ENCODE measurements at regions not wholly inside any gene's neighbourhood (a gene's known extent, or its start where the extent isn't known, plus 50 kb on each side); places are given as distances from the start of the nearest gene placed in this dataset.

DNA sequence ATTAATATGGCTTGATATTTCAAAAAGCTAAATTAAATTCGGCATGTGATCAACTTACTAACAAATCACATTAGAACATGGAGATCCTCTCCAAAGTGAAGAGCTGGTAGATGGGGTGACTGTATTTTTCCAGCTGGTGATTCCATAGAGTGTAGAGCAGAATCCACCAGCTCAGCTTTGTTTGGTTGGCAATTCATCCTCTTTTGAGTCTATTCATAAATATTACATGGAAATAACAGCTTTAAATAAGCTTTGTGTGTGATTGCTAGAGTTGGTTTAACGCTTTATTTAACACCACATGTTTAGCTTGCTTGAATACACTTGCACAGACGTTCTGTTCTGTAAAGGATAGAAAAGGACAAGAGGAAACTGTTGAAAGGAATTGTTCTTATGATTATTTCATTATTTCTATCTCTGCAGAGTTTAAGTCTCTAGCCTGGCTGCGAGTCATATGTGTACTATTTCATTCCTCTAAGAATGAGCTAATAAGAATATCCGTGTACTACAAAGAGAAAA lies 738.3 kb upstream of the KIRREL3 start:
- no peaks in the 10 kb centered on the region for H3K79me2 ChIP-seq (replicated peaks; ENCODE audit: insufficient read depth)
- no peaks in the 10 kb centered on the region for H4K20me1 ChIP-seq (replicated peaks; ENCODE audit: insufficient read depth)
- H3K36me3 ChIP-seq (ENCODE audit: insufficient read depth) = no peaks in the 10 kb centered on the region
- H3K4me2 ChIP-seq = no peak overlapping the region
- no peak overlapping the region for H3K4me3 ChIP-seq
- H3K4me1 ChIP-seq (ENCODE audit: insufficient read depth) = no peaks in the 10 kb centered on the region
- Mint-ChIP-seq H3K36me3 (ENCODE audit: low read depth) (no peaks in the 10 kb centered on the region), H3K27me3 (ENCODE audit: insufficient read depth, low read depth, poor library complexity) (no peaks in the 10 kb centered on the region), H3K4me1 (no peaks in the 10 kb centered on the region; the same call in 2 of the 3 replicates), H3K9me3 (no peaks in the 10 kb centered on the region), H3K27ac (no peak overlapping the region), H3K4me3 (no peak overlapping the region)
- ATAC-seq (no peak), DNase-seq (ENCODE audit: low spot score) (no peak)
- H3K27me3 ChIP-seq (ENCODE audit: insufficient read depth) = no peaks in the 10 kb centered on the region
- no peak overlapping the region for H2AFZ ChIP-seq
- no peaks in the 10 kb centered on the region for H3F3A ChIP-seq (replicated peaks; ENCODE audit: low read depth)
- no peak overlapping the region for H3K27ac ChIP-seq (ENCODE audit: low read depth)
- no peak for TF ChIP-seq STAT1 (IDR thresholded peaks at IDR 0.05; ENCODE audit: unreplicated experiment)
- TF ChIP-seq, protein P1, sequence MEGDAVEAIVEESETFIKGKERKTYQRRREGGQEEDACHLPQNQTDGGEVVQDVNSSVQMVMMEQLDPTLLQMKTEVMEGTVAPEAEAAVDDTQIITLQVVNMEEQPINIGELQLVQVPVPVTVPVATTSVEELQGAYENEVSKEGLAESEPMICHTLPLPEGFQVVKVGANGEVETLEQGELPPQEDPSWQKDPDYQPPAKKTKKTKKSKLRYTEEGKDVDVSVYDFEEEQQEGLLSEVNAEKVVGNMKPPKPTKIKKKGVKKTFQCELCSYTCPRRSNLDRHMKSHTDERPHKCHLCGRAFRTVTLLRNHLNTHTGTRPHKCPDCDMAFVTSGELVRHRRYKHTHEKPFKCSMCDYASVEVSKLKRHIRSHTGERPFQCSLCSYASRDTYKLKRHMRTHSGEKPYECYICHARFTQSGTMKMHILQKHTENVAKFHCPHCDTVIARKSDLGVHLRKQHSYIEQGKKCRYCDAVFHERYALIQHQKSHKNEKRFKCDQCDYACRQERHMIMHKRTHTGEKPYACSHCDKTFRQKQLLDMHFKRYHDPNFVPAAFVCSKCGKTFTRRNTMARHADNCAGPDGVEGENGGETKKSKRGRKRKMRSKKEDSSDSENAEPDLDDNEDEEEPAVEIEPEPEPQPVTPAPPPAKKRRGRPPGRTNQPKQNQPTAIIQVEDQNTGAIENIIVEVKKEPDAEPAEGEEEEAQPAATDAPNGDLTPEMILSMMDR (conservative IDR thresholded peaks at IDR 0.05; ENCODE audit: low read depth in 2 of 2) = no peak
- no peak for TF ChIP-seq EZH2phosphoT487 (IDR thresholded peaks at IDR 0.05; ENCODE audit: unreplicated experiment)
- no peak for TF ChIP-seq NANOG (IDR thresholded peaks at IDR 0.05; ENCODE audit: borderline replicate concordance)
- no peak for TF ChIP-seq ZNF331 (CRISPR knock-in tag; IDR thresholded peaks at IDR 0.05; ENCODE audit: low read depth)
- no peak for TF ChIP-seq JUNB (IDR thresholded peaks at IDR 0.05; ENCODE audit: unreplicated experiment)
- TF ChIP-seq, protein P2, sequence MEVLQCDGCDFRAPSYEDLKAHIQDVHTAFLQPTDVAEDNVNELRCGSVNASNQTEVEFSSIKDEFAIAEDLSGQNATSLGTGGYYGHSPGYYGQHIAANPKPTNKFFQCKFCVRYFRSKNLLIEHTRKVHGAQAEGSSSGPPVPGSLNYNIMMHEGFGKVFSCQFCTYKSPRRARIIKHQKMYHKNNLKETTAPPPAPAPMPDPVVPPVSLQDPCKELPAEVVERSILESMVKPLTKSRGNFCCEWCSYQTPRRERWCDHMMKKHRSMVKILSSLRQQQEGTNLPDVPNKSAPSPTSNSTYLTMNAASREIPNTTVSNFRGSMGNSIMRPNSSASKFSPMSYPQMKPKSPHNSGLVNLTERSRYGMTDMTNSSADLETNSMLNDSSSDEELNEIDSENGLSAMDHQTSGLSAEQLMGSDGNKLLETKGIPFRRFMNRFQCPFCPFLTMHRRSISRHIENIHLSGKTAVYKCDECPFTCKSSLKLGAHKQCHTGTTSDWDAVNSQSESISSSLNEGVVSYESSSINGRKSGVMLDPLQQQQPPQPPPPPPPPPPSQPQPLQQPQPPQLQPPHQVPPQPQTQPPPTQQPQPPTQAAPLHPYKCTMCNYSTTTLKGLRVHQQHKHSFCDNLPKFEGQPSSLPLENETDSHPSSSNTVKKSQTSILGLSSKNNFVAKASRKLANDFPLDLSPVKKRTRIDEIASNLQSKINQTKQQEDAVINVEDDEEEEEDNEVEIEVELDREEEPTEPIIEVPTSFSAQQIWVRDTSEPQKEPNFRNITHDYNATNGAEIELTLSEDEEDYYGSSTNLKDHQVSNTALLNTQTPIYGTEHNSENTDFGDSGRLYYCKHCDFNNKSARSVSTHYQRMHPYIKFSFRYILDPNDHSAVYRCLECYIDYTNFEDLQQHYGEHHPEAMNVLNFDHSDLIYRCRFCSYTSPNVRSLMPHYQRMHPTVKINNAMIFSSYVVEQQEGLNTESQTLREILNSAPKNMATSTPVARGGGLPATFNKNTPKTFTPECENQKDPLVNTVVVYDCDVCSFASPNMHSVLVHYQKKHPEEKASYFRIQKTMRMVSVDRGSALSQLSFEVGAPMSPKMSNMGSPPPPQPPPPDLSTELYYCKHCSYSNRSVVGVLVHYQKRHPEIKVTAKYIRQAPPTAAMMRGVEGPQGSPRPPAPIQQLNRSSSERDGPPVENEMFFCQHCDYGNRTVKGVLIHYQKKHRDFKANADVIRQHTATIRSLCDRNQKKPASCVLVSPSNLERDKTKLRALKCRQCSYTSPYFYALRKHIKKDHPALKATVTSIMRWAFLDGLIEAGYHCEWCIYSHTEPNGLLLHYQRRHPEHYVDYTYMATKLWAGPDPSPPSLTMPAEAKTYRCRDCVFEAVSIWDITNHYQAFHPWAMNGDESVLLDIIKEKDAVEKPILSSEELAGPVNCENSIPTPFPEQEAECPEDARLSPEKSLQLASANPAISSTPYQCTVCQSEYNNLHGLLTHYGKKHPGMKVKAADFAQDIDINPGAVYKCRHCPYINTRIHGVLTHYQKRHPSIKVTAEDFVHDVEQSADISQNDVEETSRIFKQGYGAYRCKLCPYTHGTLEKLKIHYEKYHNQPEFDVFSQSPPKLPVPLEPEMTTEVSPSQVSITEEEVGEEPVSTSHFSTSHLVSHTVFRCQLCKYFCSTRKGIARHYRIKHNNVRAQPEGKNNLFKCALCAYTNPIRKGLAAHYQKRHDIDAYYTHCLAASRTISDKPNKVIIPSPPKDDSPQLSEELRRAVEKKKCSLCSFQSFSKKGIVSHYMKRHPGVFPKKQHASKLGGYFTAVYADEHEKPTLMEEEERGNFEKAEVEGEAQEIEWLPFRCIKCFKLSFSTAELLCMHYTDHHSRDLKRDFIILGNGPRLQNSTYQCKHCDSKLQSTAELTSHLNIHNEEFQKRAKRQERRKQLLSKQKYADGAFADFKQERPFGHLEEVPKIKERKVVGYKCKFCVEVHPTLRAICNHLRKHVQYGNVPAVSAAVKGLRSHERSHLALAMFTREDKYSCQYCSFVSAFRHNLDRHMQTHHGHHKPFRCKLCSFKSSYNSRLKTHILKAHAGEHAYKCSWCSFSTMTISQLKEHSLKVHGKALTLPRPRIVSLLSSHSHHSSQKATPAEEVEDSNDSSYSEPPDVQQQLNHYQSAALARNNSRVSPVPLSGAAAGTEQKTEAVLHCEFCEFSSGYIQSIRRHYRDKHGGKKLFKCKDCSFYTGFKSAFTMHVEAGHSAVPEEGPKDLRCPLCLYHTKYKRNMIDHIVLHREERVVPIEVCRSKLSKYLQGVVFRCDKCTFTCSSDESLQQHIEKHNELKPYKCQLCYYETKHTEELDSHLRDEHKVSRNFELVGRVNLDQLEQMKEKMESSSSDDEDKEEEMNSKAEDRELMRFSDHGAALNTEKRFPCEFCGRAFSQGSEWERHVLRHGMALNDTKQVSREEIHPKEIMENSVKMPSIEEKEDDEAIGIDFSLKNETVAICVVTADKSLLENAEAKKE (CRISPR knock-in tag; IDR thresholded peaks at IDR 0.05) = no peak
- no peak for TF ChIP-seq ZNF114 (CRISPR knock-in tag; IDR thresholded peaks at IDR 0.05)
- TF ChIP-seq EZH2 (IDR thresholded peaks at IDR 0.05; ENCODE audit: low read depth, unreplicated experiment) = no peak
- no peak for TF ChIP-seq POLR2AphosphoS5 (IDR thresholded peaks at IDR 0.05; ENCODE audit: low read depth)
- TF ChIP-seq, protein P3, sequence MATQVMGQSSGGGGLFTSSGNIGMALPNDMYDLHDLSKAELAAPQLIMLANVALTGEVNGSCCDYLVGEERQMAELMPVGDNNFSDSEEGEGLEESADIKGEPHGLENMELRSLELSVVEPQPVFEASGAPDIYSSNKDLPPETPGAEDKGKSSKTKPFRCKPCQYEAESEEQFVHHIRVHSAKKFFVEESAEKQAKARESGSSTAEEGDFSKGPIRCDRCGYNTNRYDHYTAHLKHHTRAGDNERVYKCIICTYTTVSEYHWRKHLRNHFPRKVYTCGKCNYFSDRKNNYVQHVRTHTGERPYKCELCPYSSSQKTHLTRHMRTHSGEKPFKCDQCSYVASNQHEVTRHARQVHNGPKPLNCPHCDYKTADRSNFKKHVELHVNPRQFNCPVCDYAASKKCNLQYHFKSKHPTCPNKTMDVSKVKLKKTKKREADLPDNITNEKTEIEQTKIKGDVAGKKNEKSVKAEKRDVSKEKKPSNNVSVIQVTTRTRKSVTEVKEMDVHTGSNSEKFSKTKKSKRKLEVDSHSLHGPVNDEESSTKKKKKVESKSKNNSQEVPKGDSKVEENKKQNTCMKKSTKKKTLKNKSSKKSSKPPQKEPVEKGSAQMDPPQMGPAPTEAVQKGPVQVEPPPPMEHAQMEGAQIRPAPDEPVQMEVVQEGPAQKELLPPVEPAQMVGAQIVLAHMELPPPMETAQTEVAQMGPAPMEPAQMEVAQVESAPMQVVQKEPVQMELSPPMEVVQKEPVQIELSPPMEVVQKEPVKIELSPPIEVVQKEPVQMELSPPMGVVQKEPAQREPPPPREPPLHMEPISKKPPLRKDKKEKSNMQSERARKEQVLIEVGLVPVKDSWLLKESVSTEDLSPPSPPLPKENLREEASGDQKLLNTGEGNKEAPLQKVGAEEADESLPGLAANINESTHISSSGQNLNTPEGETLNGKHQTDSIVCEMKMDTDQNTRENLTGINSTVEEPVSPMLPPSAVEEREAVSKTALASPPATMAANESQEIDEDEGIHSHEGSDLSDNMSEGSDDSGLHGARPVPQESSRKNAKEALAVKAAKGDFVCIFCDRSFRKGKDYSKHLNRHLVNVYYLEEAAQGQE (IDR thresholded peaks at IDR 0.05; ENCODE audit: unreplicated experiment) = no peak
- TF ChIP-seq ETS1 (IDR thresholded peaks at IDR 0.05) = no peak
- TF ChIP-seq CREB1 (CRISPR knock-in tag; IDR thresholded peaks at IDR 0.05; ENCODE audit: low read depth) = no peak
- no peaks in the 10 kb centered on the region for H3K9me2 ChIP-seq (ENCODE audit: insufficient read depth)

Measured in GM23338 (cell line).